Ovary (tissue), 3 donors: ENCODE measurements at regions not wholly inside any gene's neighbourhood (a gene's known extent, or its start where the extent isn't known, plus 50 kb on each side); places are given as distances from the start of the nearest gene placed in this dataset.

ENCODE experiments used
- EP300 ChIP-seq: sonication (generic); formaldehyde crosslinking; IDR thresholded peaks from one replicate; pipeline ENCODE4 v1.6.1; 2017; ENCODE audit warnings: antibody characterized with exemption
- POLR2A ChIP-seq: fragments of 450-650 bp; IDR thresholded peaks from one replicate; pipeline ENCODE4 v1.6.1; 2017; ENCODE audit warnings: antibody characterized with exemption, mild to moderate bottlenecking, moderate library complexity
- TF ChIP-seq, protein P1 (sequence below), 3 donors: fragments of 450-650 bp in 2 of 3; fragments of 200-600 bp in 1 of 3; IDR thresholded peaks; one replicate each; pipeline versions ENCODE4 v1.5.1 to v1.8.0; 2016 to 2022; ENCODE audit warnings: antibody characterized with exemption in 3 of 3, mild to moderate bottlenecking in 1 of 3
- donor health status: DM: no; HTN: no; CAD: no.

- TF ChIP-seq, protein P1, sequence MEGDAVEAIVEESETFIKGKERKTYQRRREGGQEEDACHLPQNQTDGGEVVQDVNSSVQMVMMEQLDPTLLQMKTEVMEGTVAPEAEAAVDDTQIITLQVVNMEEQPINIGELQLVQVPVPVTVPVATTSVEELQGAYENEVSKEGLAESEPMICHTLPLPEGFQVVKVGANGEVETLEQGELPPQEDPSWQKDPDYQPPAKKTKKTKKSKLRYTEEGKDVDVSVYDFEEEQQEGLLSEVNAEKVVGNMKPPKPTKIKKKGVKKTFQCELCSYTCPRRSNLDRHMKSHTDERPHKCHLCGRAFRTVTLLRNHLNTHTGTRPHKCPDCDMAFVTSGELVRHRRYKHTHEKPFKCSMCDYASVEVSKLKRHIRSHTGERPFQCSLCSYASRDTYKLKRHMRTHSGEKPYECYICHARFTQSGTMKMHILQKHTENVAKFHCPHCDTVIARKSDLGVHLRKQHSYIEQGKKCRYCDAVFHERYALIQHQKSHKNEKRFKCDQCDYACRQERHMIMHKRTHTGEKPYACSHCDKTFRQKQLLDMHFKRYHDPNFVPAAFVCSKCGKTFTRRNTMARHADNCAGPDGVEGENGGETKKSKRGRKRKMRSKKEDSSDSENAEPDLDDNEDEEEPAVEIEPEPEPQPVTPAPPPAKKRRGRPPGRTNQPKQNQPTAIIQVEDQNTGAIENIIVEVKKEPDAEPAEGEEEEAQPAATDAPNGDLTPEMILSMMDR (IDR thresholded peaks at IDR 0.05), result no peak
- TF ChIP-seq POLR2A, result no peak
- no peak for TF ChIP-seq EP300
Measured at GRCh38 chr14:40028991-40029390, 596.8 kb upstream of the FBXO33 start.
